OCI-LY7 (cell line): ENCODE measurements at regions not wholly inside any gene's neighbourhood (a gene's known extent, or its start where the extent isn't known, plus 50 kb on each side); places are given as distances from the start of the nearest gene placed in this dataset.

Experiments used
- BruUV-seq: library from RNA; stranded (reverse); fragments of 400-500 nt; replicated peaks from 2 replicates; lab custom pipeline; 2021; lab: Mats Ljungman, UMichigan
- CTCF ChIA-PET: fragments of 300-600 bp; sonication (Branson Sonifier 250); formaldehyde crosslinking; loops from one replicate; lab custom pipeline; 2022; ENCODE audit warnings: antibody characterized with exemption; ENCODE audit not compliant: unreplicated experiment; lab: Charles Lee
- POLR2A ChIA-PET: fragments of 300-600 bp; sonication (Branson Sonifier 250); formaldehyde crosslinking; loops from one replicate; lab custom pipeline; 2022; ENCODE audit warnings: antibody characterized with exemption; lab: Charles Lee
- DNase-seq: peaks from one replicate; pipeline ENCODE4 v3.0.0-alpha.2; 2015; ENCODE audit warnings: low spot score
- H2AFZ ChIP-seq: fragments of 200-600 bp; sonication (generic), shearing (Covaris generic); 2 replicates; pipeline ENCODE4 v1.6.1; 2014; ENCODE audit warnings: mild to moderate bottlenecking, antibody characterized with exemption, low read length, moderate library complexity
- H3K27ac ChIP-seq: fragments of 200-600 bp; sonication (generic); 2 replicates; pipeline ENCODE4 v1.5.1; 2014; ENCODE audit warnings: mixed run types, low read depth, mild to moderate bottlenecking, moderate library complexity, low read length, inconsistent platforms; ENCODE audit not compliant: poor library complexity, severe bottlenecking
- H3K36me3 ChIP-seq: fragments of 200-600 bp; sonication (generic); 2 replicates; pipeline ENCODE4 v1.6.1; 2014; ENCODE audit warnings: mild to moderate bottlenecking, antibody characterized with exemption, low read length, moderate library complexity, mixed read lengths; ENCODE audit not compliant: insufficient read depth
- H3K4me1 ChIP-seq: fragments of 200-600 bp; sonication (generic); 2 replicates; pipeline ENCODE4 v1.5.1; 2014; ENCODE audit warnings: mild to moderate bottlenecking, low read length; ENCODE audit not compliant: insufficient read depth, poor library complexity, severe bottlenecking
- H3K4me2 ChIP-seq: fragments of 200-600 bp; sonication (generic); 2 replicates; pipeline ENCODE4 v1.6.1; 2014; ENCODE audit warnings: mild to moderate bottlenecking, low read length
- H3K4me3 ChIP-seq: fragments of 200-600 bp; sonication (generic); 2 replicates; pipeline ENCODE4 v1.5.1; 2014; ENCODE audit warnings: mild to moderate bottlenecking, low read depth, low read length; ENCODE audit not compliant: poor library complexity, severe bottlenecking
- H3K79me2 ChIP-seq: fragments of 200-600 bp; sonication (generic); 2 replicates; pipeline ENCODE4 v1.6.1; 2016; ENCODE audit warnings: low read depth, mild to moderate bottlenecking, low read length, moderate library complexity, mixed read lengths; ENCODE audit not compliant: insufficient read depth
- H3K9me2 ChIP-seq: fragments of 200-600 bp; sonication (generic); 2 replicates; pipeline ENCODE4 v1.6.1; 2016; ENCODE audit warnings: mild to moderate bottlenecking, low read length, mixed read lengths; ENCODE audit not compliant: insufficient read depth
- H3K9me3 ChIP-seq: fragments of 200-600 bp; sonication (generic); 2 replicates; pipeline ENCODE4 v1.6.1; 2014; ENCODE audit warnings: mild to moderate bottlenecking, mixed run types, low read length, mixed read lengths
- H4K20me1 ChIP-seq: fragments of 200-600 bp; sonication (generic); 2 replicates; pipeline ENCODE4 v1.6.1; 2014; ENCODE audit warnings: mild to moderate bottlenecking, antibody characterized with exemption, low read length, moderate library complexity, mixed read lengths; ENCODE audit not compliant: insufficient read depth
- EZH2phosphoT487 ChIP-seq: fragments of 200-600 bp; sonication (generic); IDR thresholded peaks from 2 replicates; pipeline ENCODE4 v1.6.1; 2018; ENCODE audit warnings: low read depth, borderline replicate concordance, mild to moderate bottlenecking, mixed run types, antibody characterized with exemption, low read length, moderate library complexity, mixed read lengths
- intact Hi-C: fragments of 100-400 bp; cut with micrococcal nuclease; formaldehyde crosslinking; loops from one replicate; pipeline ENCODE4 v1.10.0; 2022; ENCODE audit not compliant: unreplicated experiment
- TF ChIP-seq, protein P1 (sequence below): fragments of 200-600 bp; sonication (generic); conservative IDR thresholded peaks from 2 replicates; pipeline ENCODE4 v1.5.1; 2014; ENCODE audit warnings: mild to moderate bottlenecking, antibody characterized with exemption, low read length, moderate library complexity, mixed read lengths

DNA sequence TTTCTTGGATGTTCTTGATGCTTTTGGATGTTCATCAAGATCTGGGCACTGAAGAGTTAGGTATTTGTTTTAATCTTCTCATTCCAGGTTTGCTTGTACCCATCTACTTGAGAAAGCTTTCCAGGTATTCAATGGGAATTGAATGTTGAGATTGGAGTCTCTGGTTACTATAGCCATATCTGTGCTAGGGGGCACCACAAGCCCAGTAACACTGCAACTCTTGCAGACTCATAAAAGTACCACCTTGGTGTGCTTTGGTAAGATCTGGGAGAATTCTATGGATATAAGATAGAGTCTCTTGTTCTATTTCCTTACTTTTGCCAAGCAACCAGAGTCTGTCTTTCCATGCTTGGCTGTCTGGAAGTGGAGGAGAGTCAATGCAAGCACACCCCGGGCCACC, 518.9 kb upstream of the VRK2 start:
- no peak overlapping the region for H3K4me2 ChIP-seq
- POLR2A ChIA-PET, result no interaction called here
- no peak overlapping the region for H3K27ac ChIP-seq
- H3K9me2 ChIP-seq, result no peaks in the 10 kb centered on the region
- no peak for DNase-seq
- BruUV-seq, result no TSS peak
- H3K36me3 ChIP-seq, result no peaks in the 10 kb centered on the region
- no peaks in the 10 kb centered on the region for H4K20me1 ChIP-seq
- TF ChIP-seq, protein P1, sequence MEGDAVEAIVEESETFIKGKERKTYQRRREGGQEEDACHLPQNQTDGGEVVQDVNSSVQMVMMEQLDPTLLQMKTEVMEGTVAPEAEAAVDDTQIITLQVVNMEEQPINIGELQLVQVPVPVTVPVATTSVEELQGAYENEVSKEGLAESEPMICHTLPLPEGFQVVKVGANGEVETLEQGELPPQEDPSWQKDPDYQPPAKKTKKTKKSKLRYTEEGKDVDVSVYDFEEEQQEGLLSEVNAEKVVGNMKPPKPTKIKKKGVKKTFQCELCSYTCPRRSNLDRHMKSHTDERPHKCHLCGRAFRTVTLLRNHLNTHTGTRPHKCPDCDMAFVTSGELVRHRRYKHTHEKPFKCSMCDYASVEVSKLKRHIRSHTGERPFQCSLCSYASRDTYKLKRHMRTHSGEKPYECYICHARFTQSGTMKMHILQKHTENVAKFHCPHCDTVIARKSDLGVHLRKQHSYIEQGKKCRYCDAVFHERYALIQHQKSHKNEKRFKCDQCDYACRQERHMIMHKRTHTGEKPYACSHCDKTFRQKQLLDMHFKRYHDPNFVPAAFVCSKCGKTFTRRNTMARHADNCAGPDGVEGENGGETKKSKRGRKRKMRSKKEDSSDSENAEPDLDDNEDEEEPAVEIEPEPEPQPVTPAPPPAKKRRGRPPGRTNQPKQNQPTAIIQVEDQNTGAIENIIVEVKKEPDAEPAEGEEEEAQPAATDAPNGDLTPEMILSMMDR, result no peak
- TF ChIP-seq EZH2phosphoT487, result no peak
- no peak overlapping the region for H2AFZ ChIP-seq
- no peak overlapping the region for H3K4me3 ChIP-seq
- CTCF ChIA-PET, result no interaction called here
- intact Hi-C loops, result no loop called here
- H3K4me1 ChIP-seq, result no peaks in the 10 kb centered on the region
- H3K79me2 ChIP-seq, result no peaks in the 10 kb centered on the region
- no peaks in the 10 kb centered on the region for H3K9me3 ChIP-seq

DNA sequence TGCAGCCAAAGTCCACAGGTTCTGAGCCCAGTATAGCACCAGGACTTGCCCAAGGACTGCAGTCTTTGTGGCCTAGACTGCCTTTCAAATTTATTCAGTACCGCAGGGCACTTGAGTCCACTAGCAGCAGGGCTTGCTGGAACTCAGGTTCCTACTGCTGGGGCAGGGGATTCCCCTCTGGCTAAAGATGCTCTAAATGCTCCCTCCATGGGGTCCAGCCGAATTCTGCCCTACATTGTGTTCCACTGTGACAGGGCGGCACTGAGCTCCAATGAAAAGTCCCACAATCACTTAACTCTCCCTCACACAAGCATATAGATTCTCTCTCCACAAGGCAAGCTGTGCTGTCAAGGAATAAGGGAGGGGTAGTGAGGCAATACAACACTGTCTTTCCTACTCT, 518.1 kb upstream of the VRK2 start:
- CTCF ChIA-PET, result no interaction called here
- BruUV-seq, result no TSS peak

DNA sequence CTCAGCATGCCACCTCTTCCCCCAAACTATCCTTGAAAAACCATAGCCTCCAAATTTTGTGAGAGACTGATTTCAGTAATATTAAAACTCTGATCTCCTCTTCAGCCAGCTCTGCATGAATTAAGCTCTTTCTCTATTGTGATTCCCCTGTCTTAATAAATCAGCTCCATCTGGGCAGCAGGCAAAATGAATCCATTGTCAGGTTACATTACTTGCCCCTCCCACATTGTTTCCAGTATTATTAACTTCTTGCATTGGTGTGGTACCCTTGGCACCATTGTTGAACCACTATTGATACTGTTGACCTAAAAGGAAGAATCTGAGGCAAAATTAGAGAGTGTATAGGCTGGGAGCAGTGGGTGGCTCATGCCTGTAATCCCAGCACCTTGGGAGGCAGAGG, 512.2 kb upstream of the VRK2 start:
- H3K79me2 ChIP-seq, result no peaks in the 10 kb centered on the region
- H4K20me1 ChIP-seq, result no peaks in the 10 kb centered on the region
- H2AFZ ChIP-seq, result no peak overlapping the region
- BruUV-seq, result no TSS peak
- no peaks in the 10 kb centered on the region for H3K4me1 ChIP-seq
- H3K9me3 ChIP-seq, result no peaks in the 10 kb centered on the region
- DNase-seq, result no peak
- intact Hi-C loops, result no loop called here
- H3K4me2 ChIP-seq, result no peak overlapping the region
- ChIA-PET POLR2A (no interaction called here), CTCF (no interaction called here)
- H3K4me3 ChIP-seq, result no peak overlapping the region
- no peaks in the 10 kb centered on the region for H3K9me2 ChIP-seq
- no peak overlapping the region for H3K27ac ChIP-seq
- H3K36me3 ChIP-seq, result no peaks in the 10 kb centered on the region
- no peak for TF ChIP-seq EZH2phosphoT487
- TF ChIP-seq, protein P1, result no peak

More for the DNA sequence above, 518.1 kb upstream of the VRK2 start:
- no peaks in the 10 kb centered on the region for H3K79me2 ChIP-seq
- H4K20me1 ChIP-seq, result no peaks in the 10 kb centered on the region
- DNase-seq, result no peak
- H3K9me2 ChIP-seq, result no peaks in the 10 kb centered on the region
- POLR2A ChIA-PET, result interaction anchor here (0.5 kb wide), 1 partner anchor 36 kb away, joined by 5 read pairs; no protein-coding TSS in a partner anchor
- H3K36me3 ChIP-seq, result no peaks in the 10 kb centered on the region
- H3K9me3 ChIP-seq, result no peaks in the 10 kb centered on the region
- no peaks in the 10 kb centered on the region for H3K4me1 ChIP-seq
- H2AFZ ChIP-seq, result no peak overlapping the region
- no peak overlapping the region for H3K27ac ChIP-seq
- intact Hi-C loops, result no loop called here
- no peak overlapping the region for H3K4me2 ChIP-seq
- TF ChIP-seq, protein P1, result no peak
- no peak for TF ChIP-seq EZH2phosphoT487
- H3K4me3 ChIP-seq, result no peak overlapping the region
